Suppressor macrophage (primary cell): ENCODE measurements at regions not wholly inside any gene's neighbourhood (a gene's known extent, or its start where the extent isn't known, plus 50 kb on each side); places are given as distances from the start of the nearest gene placed in this dataset.
"Not testable (repeated sequence)": the region's sequence is repeated elsewhere in the genome, so short reads cannot be mapped to it uniquely, and the experiment has no call there.

Experiments used
- DNase-seq, 4 experiments: peaks; one replicate each; pipeline ENCODE4 v3.0.0-alpha.2; 2020 to 2022

- DNase-seq, result no peak
These were observed 364.7 kb downstream of the PTPRU start for GRCh38 chr1:29601021-29601420.

- no peak for DNase-seq
These were observed 363.5 kb downstream of the PTPRU start for GRCh38 chr1:29599826-29600225.

- DNase-seq, result no peak
These were observed 362.7 kb downstream of the PTPRU start for GRCh38 chr1:29599071-29599470.

- no peak for DNase-seq
These were observed 361.5 kb downstream of the PTPRU start for GRCh38 chr1:29597861-29598260.

- DNase-seq, result no peak
These were observed 357.5 kb downstream of the PTPRU start for GRCh38 chr1:29593601-29594382.

- no peak for DNase-seq
These were observed 356.4 kb downstream of the PTPRU start for GRCh38 chr1:29592731-29593130.

- no peak for DNase-seq
These were observed 355.9 kb downstream of the PTPRU start for GRCh38 chr1:29592261-29592615.

GRCh38 chr1:29591601-29592260 lies 355.4 kb downstream of the PTPRU start:
- DNase-seq, result no peak

- DNase-seq, result no peak
These were observed 354.6 kb downstream of the PTPRU start for GRCh38 chr1:29590583-29591565.

GRCh38 chr1:29589716-29590115 lies 353.4 kb downstream of the PTPRU start:
- not testable (repeated sequence) for DNase-seq

GRCh38 chr1:29586991-29587745 lies 350.8 kb downstream of the PTPRU start:
- no peak for DNase-seq

- DNase-seq, result no peak
These were observed 349.9 kb downstream of the PTPRU start for GRCh38 chr1:29586215-29586614.

- no peak for DNase-seq
These were observed 349.3 kb downstream of the PTPRU start for GRCh38 chr1:29585656-29586055.

- no peak for DNase-seq
These were observed 348.9 kb downstream of the PTPRU start for GRCh38 chr1:29585201-29585600.

GRCh38 chr1:29584776-29585175 lies 348.5 kb downstream of the PTPRU start:
- no peak for DNase-seq

- DNase-seq, result no peak
These were observed 348.0 kb downstream of the PTPRU start for GRCh38 chr1:29584362-29584761.

- DNase-seq, result no peak
These were observed 347.4 kb downstream of the PTPRU start for GRCh38 chr1:29583727-29584126.

GRCh38 chr1:29581256-29581655 lies 344.9 kb downstream of the PTPRU start:
- DNase-seq, result no peak

GRCh38 chr1:29579821-29580425 lies 343.6 kb downstream of the PTPRU start:
- DNase-seq, result no peak

GRCh38 chr1:29577512-29577911 lies 341.2 kb downstream of the PTPRU start:
- DNase-seq, result no peak

GRCh38 chr1:29576510-29576909 lies 340.2 kb downstream of the PTPRU start:
- no peak for DNase-seq

GRCh38 chr1:29575826-29576225 lies 339.5 kb downstream of the PTPRU start:
- no peak for DNase-seq
